SU-DHL-6 (cell line): ENCODE measurements at regions not wholly inside any gene's neighbourhood (a gene's known extent, or its start where the extent isn't known, plus 50 kb on each side); places are given as distances from the start of the nearest gene placed in this dataset.

Experiments
- H2AFZ ChIP-seq: fragments of 200-600 bp; sonication (generic); 2 replicates; pipeline ENCODE4 v1.6.1; 2014; ENCODE audit warnings: low read depth, mild to moderate bottlenecking, moderate library complexity, mixed read lengths, antibody characterized with exemption, low read length; ENCODE audit not compliant: severe bottlenecking
- H3F3A ChIP-seq: fragments of 200-600 bp; shearing (Covaris generic); 2 replicates; pipeline ENCODE4 v1.6.0; 2016; ENCODE audit warnings: antibody characterized with exemption, mild to moderate bottlenecking; ENCODE audit not compliant: insufficient read depth
- H3K27ac ChIP-seq: fragments of 200-600 bp; sonication (generic); 2 replicates; pipeline ENCODE4 v1.5.1; 2016; ENCODE audit warnings: low read depth, mild to moderate bottlenecking, low read length, moderate library complexity, mixed read lengths
- H3K27me3 ChIP-seq: fragments of 200-600 bp; sonication (generic), shearing (Covaris generic); 2 replicates; pipeline ENCODE4 v1.6.0; 2014; ENCODE audit warnings: mild to moderate bottlenecking, low read length
- H3K36me3 ChIP-seq: fragments of 200-600 bp; sonication (generic); 2 replicates; pipeline ENCODE4 v1.6.1; 2014; ENCODE audit warnings: mild to moderate bottlenecking, low read length, mixed read lengths
- H3K4me2 ChIP-seq: fragments of 300-600, 200-600 bp; shearing (Covaris generic), sonication (generic); 2 replicates; pipeline ENCODE4 v1.6.0; 2014; ENCODE audit warnings: low read length, low read depth, mild to moderate bottlenecking; ENCODE audit not compliant: poor library complexity, severe bottlenecking
- H3K4me3 ChIP-seq: fragments of 200-600 bp; sonication (generic); 2 replicates; pipeline ENCODE4 v1.5.1; 2014; ENCODE audit warnings: antibody characterized with exemption, low read length, mild to moderate bottlenecking, mixed read lengths; ENCODE audit not compliant: insufficient read depth, poor library complexity, severe bottlenecking
- H3K79me2 ChIP-seq: fragments of 200-600 bp; sonication (generic); 2 replicates; pipeline ENCODE4 v1.6.1; 2014; ENCODE audit warnings: mild to moderate bottlenecking, low read length, moderate library complexity; ENCODE audit not compliant: insufficient read depth
- H3K9ac ChIP-seq: fragments of 200-600 bp; sonication (generic); 2 replicates; pipeline ENCODE4 v1.7.0; 2014; ENCODE audit warnings: mild to moderate bottlenecking, low read length
- H3K9me2 ChIP-seq: fragments of 200-600 bp; sonication (generic); replicated peaks from 2 replicates; pipeline ENCODE4 v1.6.1; 2014; ENCODE audit warnings: low read length; ENCODE audit not compliant: insufficient read depth
- H3K9me3 ChIP-seq: fragments of 200-600 bp; sonication (generic); 2 replicates; pipeline ENCODE4 v1.6.1; 2014; ENCODE audit warnings: low read length, mixed read lengths; ENCODE audit not compliant: insufficient read depth
- H4K20me1 ChIP-seq: fragments of 200-600 bp; sonication (generic); 2 replicates; pipeline ENCODE4 v1.6.1; 2014; ENCODE audit warnings: low read depth, mild to moderate bottlenecking, antibody characterized with exemption, low read length, moderate library complexity, mixed read lengths
- EZH2phosphoT487 ChIP-seq: fragments of 200-600 bp; sonication (generic), shearing (Covaris generic); conservative IDR thresholded peaks from 2 replicates; pipeline ENCODE4 v1.6.1; 2018; ENCODE audit warnings: mild to moderate bottlenecking, antibody characterized with exemption, low read length, moderate library complexity, mixed read lengths
- TF ChIP-seq, protein P1 (sequence below): fragments of 200-600 bp; sonication (generic); IDR thresholded peaks from one replicate; pipeline ENCODE4 v1.5.1; 2017; ENCODE audit warnings: antibody characterized with exemption, mild to moderate bottlenecking, low read length, moderate library complexity; ENCODE audit not compliant: insufficient read depth, poor library complexity, severe bottlenecking

- no peaks in the 10 kb centered on the region; the same call in 1 of the 2 replicates for H3K36me3 ChIP-seq
- H3K27me3 ChIP-seq = no peaks in the 10 kb centered on the region
- no peaks in the 10 kb centered on the region for H3F3A ChIP-seq
- no peaks in the 10 kb centered on the region for H4K20me1 ChIP-seq
- no peak overlapping the region for H3K9ac ChIP-seq
- TF ChIP-seq, protein P1, sequence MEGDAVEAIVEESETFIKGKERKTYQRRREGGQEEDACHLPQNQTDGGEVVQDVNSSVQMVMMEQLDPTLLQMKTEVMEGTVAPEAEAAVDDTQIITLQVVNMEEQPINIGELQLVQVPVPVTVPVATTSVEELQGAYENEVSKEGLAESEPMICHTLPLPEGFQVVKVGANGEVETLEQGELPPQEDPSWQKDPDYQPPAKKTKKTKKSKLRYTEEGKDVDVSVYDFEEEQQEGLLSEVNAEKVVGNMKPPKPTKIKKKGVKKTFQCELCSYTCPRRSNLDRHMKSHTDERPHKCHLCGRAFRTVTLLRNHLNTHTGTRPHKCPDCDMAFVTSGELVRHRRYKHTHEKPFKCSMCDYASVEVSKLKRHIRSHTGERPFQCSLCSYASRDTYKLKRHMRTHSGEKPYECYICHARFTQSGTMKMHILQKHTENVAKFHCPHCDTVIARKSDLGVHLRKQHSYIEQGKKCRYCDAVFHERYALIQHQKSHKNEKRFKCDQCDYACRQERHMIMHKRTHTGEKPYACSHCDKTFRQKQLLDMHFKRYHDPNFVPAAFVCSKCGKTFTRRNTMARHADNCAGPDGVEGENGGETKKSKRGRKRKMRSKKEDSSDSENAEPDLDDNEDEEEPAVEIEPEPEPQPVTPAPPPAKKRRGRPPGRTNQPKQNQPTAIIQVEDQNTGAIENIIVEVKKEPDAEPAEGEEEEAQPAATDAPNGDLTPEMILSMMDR = no peak
- no peak for TF ChIP-seq EZH2phosphoT487
- H3K27ac ChIP-seq = no peak overlapping the region
- no peaks in the 10 kb centered on the region; the same call in 1 of the 2 replicates for H3K9me3 ChIP-seq
- H3K9me2 ChIP-seq = no peaks in the 10 kb centered on the region
- no peak overlapping the region for H2AFZ ChIP-seq
- no peak overlapping the region for H3K4me2 ChIP-seq
- no peaks in the 10 kb centered on the region for H3K79me2 ChIP-seq
- no peak overlapping the region for H3K4me3 ChIP-seq
Observed at GRCh38 chr14:85947461-85948139, 417.7 kb downstream of the FLRT2 start.

DNA sequence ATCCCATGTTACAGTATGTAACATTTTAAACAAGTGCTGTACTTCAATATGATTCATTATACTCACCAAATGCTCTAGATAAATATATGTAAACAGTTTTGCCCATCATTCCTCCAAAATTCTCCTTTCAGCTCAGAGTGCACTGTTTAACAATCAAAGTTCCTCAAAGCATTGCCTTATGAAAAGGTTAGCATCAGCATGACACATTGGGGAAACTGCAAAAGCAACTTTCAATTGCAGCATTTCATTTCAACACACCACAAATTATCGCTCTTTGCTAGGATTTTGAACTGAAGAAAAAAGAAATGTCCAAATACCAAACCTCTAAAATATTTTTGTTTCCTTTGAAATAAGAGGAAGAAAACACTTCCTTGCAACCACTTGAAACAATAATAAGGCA lies 413.2 kb downstream of the FLRT2 start:
- Histone ChIP-seq H3K4me3 (no peak overlapping the region), H3F3A (no peaks in the 10 kb centered on the region), H3K79me2 (no peaks in the 10 kb centered on the region), H3K4me2 (no peak overlapping the region), H4K20me1 (no peaks in the 10 kb centered on the region), H3K27ac (no peak overlapping the region), H3K36me3 (no peaks in the 10 kb centered on the region), H2AFZ (no peak overlapping the region), H3K9me2 (no peaks in the 10 kb centered on the region), H3K9me3 (no peaks in the 10 kb centered on the region; the same call in 1 of the 2 replicates), H3K27me3 (no peaks in the 10 kb centered on the region), H3K9ac (no peak overlapping the region)
- TF ChIP-seq EZH2phosphoT487 = no peak

GRCh38 chr14:85934886-85935254 lies 404.9 kb downstream of the FLRT2 start:
- no peak overlapping the region for H3K27ac ChIP-seq
- H3K9me3 ChIP-seq = no peaks in the 10 kb centered on the region
- H3F3A ChIP-seq = no peaks in the 10 kb centered on the region
- no peaks in the 10 kb centered on the region for H4K20me1 ChIP-seq
- peak overlapping the region; percentile 63 for H3K4me2 ChIP-seq
- no peaks in the 10 kb centered on the region for H3K9me2 ChIP-seq
- no peaks in the 10 kb centered on the region for H3K79me2 ChIP-seq
- H3K4me3 ChIP-seq = peak overlapping the region; percentile 47
- no peaks in the 10 kb centered on the region for H3K36me3 ChIP-seq
- H3K27me3 ChIP-seq = no peaks in the 10 kb centered on the region
- TF ChIP-seq EZH2phosphoT487 = no peak
- TF ChIP-seq, protein P1 = no peak
- H3K9ac ChIP-seq = no peak overlapping the region
- peak overlapping the region; percentile 72 for H2AFZ ChIP-seq

- Histone ChIP-seq H3K27me3 (no peaks in the 10 kb centered on the region), H3K9me3 (no peaks in the 10 kb centered on the region), H2AFZ (peak overlapping the region; percentile 72), H3K36me3 (no peaks in the 10 kb centered on the region), H3K4me3 (peak overlapping the region; percentile 47), H3F3A (no peaks in the 10 kb centered on the region), H4K20me1 (no peaks in the 10 kb centered on the region), H3K9me2 (no peaks in the 10 kb centered on the region), H3K4me2 (peak overlapping the region; percentile 63), H3K9ac (no peak overlapping the region), H3K27ac (no peak overlapping the region), H3K79me2 (no peaks in the 10 kb centered on the region)
- no peak for TF ChIP-seq EZH2phosphoT487
- TF ChIP-seq, protein P1 = no peak
Observed at GRCh38 chr14:85934123-85934885, 404.4 kb downstream of the FLRT2 start.
